Adrenal gland (tissue), 5 donors: ENCODE measurements at regions not wholly inside any gene's neighbourhood (a gene's known extent, or its start where the extent isn't known, plus 50 kb on each side); places are given as distances from the start of the nearest gene placed in this dataset.

ENCODE experiments used
- CTCF ChIP-seq, 6 experiments: fragments of 450-650 bp in 4 of 6; fragments of 200-600 bp in 2 of 6; sonication (generic) in 1 of 6; IDR thresholded peaks; 1 replicate in 5 of 6; 2 replicates in 1 of 6; pipeline versions ENCODE4 v1.5.1 to v1.8.0; 2016 to 2021; ENCODE audit warnings: antibody characterized with exemption in 6 of 6, mild to moderate bottlenecking in 2 of 6, moderate library complexity in 1 of 6
- POLR2A ChIP-seq, 2 donors: fragments of 450-650 bp; IDR thresholded peaks; one replicate each; pipeline ENCODE4 v1.6.1; 2017; ENCODE audit warnings: antibody characterized with exemption in 2 of 2, mild to moderate bottlenecking in 2 of 2, moderate library complexity in 1 of 2
- donor health status: DM: no; HTN: no; CAD: no.

GRCh38 chr2:5372141-5372540 lies 320.0 kb upstream of the SOX11 start:
- no peak for TF ChIP-seq CTCF (IDR thresholded peaks at IDR 0.05)
- no peak for TF ChIP-seq POLR2A (IDR thresholded peaks at IDR 0.05)
